Spleen (tissue), 11 donors: ENCODE measurements at regions not wholly inside any gene's neighbourhood (a gene's known extent, or its start where the extent isn't known, plus 50 kb on each side); places are given as distances from the start of the nearest gene placed in this dataset.

ENCODE experiments used
- DNase-seq: peaks from one replicate; pipeline ENCODE4 v3.0.0-alpha.2; 2020
- H3K27ac ChIP-seq, 8 donors: fragments of 200-600 bp; sonication (generic) in 7 of 8; 1 replicate in 4 of 8; 2 replicates in 4 of 8; pipeline versions ENCODE4 v1.5.0 to v1.8.0; 2016 to 2021; ENCODE audit warnings: inconsistent platforms in 4 of 8, mild to moderate bottlenecking in 4 of 8, moderate library complexity in 1 of 8
- H3K27me3 ChIP-seq, 7 donors: fragments of 200-600 bp; sonication (generic) in 6 of 7; replicated peaks in 1 of 7; 1 replicate in 4 of 7; 2 replicates in 3 of 7; pipeline versions ENCODE4 v1.5.0 to v1.8.0; 2016 to 2021; ENCODE audit warnings: inconsistent platforms in 3 of 7, mild to moderate bottlenecking in 1 of 7
- H3K36me3 ChIP-seq, 6 donors: fragments of 200-600 bp; sonication (generic) in 5 of 6; 1 replicate in 4 of 6; 2 replicates in 2 of 6; pipeline versions ENCODE4 v1.5.0 to v1.8.0; 2016 to 2021; ENCODE audit warnings: inconsistent platforms in 2 of 6
- H3K4me1 ChIP-seq, 6 donors: fragments of 200-600 bp; sonication (generic) in 5 of 6; 1 replicate in 3 of 6; 2 replicates in 3 of 6; pipeline versions ENCODE4 v1.5.0 to v1.8.0; 2016 to 2021; ENCODE audit warnings: inconsistent platforms in 3 of 6
- H3K4me3 ChIP-seq, 8 donors: fragments of 200-600 bp; sonication (generic) in 7 of 8; 1 replicate in 4 of 8; 2 replicates in 4 of 8; pipeline versions ENCODE4 v1.5.0 to v1.8.0; 2016 to 2021; ENCODE audit warnings: inconsistent platforms in 4 of 8, mild to moderate bottlenecking in 4 of 8, moderate library complexity in 2 of 8
- H3K9me3 ChIP-seq, 8 donors: fragments of 200-600 bp; sonication (generic) in 7 of 8; 1 replicate in 4 of 8; 2 replicates in 4 of 8; pipeline versions ENCODE4 v1.5.0 to v1.8.0; 2016 to 2021; ENCODE audit warnings: inconsistent platforms in 4 of 8
- POLR2A ChIP-seq, 3 donors: fragments of 450-650 bp; IDR thresholded peaks; one replicate each; pipeline ENCODE4 v1.5.1; 2017; ENCODE audit warnings: antibody characterized with exemption in 3 of 3, mild to moderate bottlenecking in 1 of 3
- POLR2AphosphoS5 ChIP-seq, 3 donors: sonication (generic); formaldehyde crosslinking; IDR thresholded peaks; one replicate each; pipeline ENCODE4 v1.5.1; 2017; ENCODE audit warnings: antibody characterized with exemption in 3 of 3
- WGBS, 5 donors: extraction: QIAGEN DNeasy Blood & Tissue Kit in 3 of 5; methylation state at CpG; one replicate each; pipeline versions ENCODE4 v1.1.5 to v1.1.7; 2013 to 2018; 5-methylcytosine and 5-hydroxymethylcytosine counted together
- intact Hi-C: fragments of 100-400 bp; cut with DNase I; formaldehyde crosslinking; loops from one replicate; pipeline ENCODE4 v1.15.0; 2023; ENCODE audit warnings: low total_unique reads
- TF ChIP-seq, protein P1 (sequence below), 11 experiments: fragments of 200-600 bp in 7 of 11; fragments of 450-650 bp in 4 of 11; sonication (generic) in 4 of 11; IDR thresholded peaks in 8 of 11; conservative IDR thresholded peaks in 3 of 11; 1 replicate in 7 of 11; 2 replicates in 4 of 11; pipeline versions ENCODE4 v1.4.0 to v1.8.0; 2016 to 2021; ENCODE audit warnings: antibody characterized with exemption in 11 of 11, inconsistent platforms in 4 of 11, mild to moderate bottlenecking in 1 of 11
- donor health status: healthy with polysubstance abuse.
- donor health status: DM: no; HTN: no; CAD: no; lungs with moderate emphysema.
- donor health status: DM: no; HTN: no; CAD: no.
- donor health status: Bipolar disorder and iron deficiency.
- donor health status: healthy.
- donor health status: DM: no; HTN: no; CAD: no.
- donor health status: DM: yes; HTN: yes; CAD: no.

DNA sequence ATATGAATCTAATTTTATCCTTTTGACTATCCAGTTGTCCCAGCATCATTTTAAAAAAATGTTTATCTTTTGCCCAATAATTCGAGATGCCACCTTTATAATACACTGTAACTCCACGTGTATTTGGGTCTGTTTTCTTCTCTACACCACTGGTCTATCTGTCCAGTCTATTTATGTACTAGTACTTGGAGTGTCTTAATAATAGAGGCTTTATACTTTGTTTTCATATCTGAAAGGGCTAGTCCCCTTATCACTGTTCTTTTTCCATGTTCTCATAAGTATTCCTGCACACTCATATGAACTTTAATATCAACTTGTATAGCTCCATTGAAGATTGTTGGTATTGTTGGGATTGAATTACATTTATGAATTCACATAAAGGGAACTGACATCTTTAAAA lies 101.1 kb upstream of the RMP24 start:
- Histone ChIP-seq H3K9me3 (peaks cover 0 to 17% (median 0%) of the 10 kb centered on the region in 8 donors), H3K36me3 (no peaks in the 10 kb centered on the region), H3K4me1 (no peaks in the 10 kb centered on the region), H3K27me3 (no peaks in the 10 kb centered on the region), H3K27ac (no peak overlapping the region), H3K4me3 (no peak overlapping the region)
- intact Hi-C loops: no loop called here
- no peak for DNase-seq
- 75 to 90% (median 77%) methylated on average over 2 of the region's 2 CpGs for WGBS, 5 donors
- TF ChIP-seq POLR2A (IDR thresholded peaks at IDR 0.05) (no peak), POLR2AphosphoS5 (IDR thresholded peaks at IDR 0.05) (no peak)
- TF ChIP-seq, protein P1, sequence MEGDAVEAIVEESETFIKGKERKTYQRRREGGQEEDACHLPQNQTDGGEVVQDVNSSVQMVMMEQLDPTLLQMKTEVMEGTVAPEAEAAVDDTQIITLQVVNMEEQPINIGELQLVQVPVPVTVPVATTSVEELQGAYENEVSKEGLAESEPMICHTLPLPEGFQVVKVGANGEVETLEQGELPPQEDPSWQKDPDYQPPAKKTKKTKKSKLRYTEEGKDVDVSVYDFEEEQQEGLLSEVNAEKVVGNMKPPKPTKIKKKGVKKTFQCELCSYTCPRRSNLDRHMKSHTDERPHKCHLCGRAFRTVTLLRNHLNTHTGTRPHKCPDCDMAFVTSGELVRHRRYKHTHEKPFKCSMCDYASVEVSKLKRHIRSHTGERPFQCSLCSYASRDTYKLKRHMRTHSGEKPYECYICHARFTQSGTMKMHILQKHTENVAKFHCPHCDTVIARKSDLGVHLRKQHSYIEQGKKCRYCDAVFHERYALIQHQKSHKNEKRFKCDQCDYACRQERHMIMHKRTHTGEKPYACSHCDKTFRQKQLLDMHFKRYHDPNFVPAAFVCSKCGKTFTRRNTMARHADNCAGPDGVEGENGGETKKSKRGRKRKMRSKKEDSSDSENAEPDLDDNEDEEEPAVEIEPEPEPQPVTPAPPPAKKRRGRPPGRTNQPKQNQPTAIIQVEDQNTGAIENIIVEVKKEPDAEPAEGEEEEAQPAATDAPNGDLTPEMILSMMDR (IDR thresholded peaks at IDR 0.05 in 8 of 11, conservative IDR thresholded peaks at IDR 0.05 in 3 of 11): no peak

DNA sequence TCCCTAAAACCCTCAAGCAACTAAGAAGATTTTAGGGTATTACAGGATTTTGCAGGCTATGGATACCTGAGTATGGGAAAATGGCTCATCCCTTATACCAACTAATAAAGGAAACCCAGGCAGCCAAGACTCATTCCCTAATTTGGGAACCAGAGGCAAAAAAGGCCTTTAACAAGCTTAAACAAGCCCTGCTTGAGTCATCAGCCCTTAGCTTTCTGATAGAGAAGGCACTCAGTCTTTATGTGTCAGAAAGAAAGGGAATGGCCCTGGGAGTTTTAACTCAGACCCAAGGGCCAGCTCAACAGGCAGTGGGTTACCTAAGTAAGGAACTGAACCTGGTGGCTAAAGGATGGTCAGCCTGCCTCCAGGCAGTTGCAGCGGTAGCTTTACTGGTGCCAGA lies 96.9 kb upstream of the RMP24 start:
- no peaks in the 10 kb centered on the region for H3K36me3 ChIP-seq
- no peaks in the 10 kb centered on the region for H3K4me1 ChIP-seq
- no peak overlapping the region for H3K27ac ChIP-seq
- no peak overlapping the region for H3K4me3 ChIP-seq
- TF ChIP-seq POLR2A (IDR thresholded peaks at IDR 0.05) (no peak), POLR2AphosphoS5 (IDR thresholded peaks at IDR 0.05) (no peak)
- TF ChIP-seq, protein P1 (IDR thresholded peaks at IDR 0.05 in 8 of 11, conservative IDR thresholded peaks at IDR 0.05 in 3 of 11): no peak
- 89 to 100% (median 92%) methylated on average over 1 of the region's 1 CpG for WGBS, 5 donors
- H3K9me3 ChIP-seq: peaks cover 0 to 17% (median 0%) of the 10 kb centered on the region in 8 donors
- DNase-seq: no peak
- no peaks in the 10 kb centered on the region for H3K27me3 ChIP-seq
- intact Hi-C loops: no loop called here

DNA sequence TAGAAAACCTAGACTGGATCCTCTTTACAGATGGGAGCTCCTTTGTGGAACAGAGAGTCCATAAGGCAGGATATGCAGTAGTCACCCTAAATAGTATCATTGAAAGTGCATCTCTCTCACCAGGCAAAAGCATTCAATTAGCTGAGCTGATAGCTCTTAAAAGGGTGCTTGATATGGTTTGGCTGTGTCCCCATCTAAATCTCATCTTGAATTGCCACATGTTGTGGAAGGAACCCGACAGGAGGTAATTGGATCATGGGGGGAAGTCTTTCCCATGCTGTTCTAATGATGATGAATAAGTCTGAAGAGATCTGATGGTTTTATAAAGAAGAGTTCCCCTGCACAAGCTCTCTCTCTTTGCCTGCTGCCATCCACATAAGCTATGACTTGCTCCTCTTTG lies 96.2 kb upstream of the RMP24 start:
- H3K27ac ChIP-seq: no peak overlapping the region
- no peak for DNase-seq
- intact Hi-C loops: no loop called here

DNA sequence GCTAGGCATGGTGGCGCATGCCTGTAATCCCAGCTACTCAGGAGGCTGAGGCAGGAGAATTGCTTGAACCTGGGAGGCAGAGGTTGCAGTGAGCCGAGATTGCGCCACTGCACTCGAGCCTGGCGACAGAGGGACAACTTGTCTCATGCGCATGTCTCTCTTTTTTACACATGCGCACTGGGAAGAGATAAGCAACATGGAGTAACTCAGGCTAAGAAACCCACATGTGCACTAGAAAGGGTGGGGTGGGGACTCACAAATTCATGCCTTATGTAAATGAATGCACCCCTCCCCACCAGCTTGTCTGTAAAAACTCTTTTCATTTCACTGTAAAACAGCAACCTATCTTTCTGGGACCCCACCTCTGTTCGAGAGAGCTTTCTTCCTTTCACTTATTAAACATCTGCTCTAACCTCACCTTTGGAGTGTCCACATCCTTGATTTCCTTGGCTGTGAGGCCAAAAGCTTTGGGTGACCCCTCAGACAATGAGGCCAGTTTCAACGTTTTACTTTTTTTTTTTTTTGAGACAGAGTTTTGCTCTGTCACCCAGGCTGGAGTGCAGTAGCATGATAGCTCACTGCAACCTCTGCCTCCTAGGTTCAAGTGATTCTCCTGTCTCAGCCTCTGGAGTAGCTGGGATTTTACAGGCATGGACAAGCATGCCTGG lies 91.6 kb upstream of the RMP24 start:
- peaks cover 0 to 4% (median 0%) of the 10 kb centered on the region in 7 donors for H3K27me3 ChIP-seq
- 83 to 92% (median 87%) methylated on average over 9 of the region's 9 CpGs for WGBS, 5 donors
- H3K9me3 ChIP-seq: no peaks in the 10 kb centered on the region

More for the DNA sequence above, 96.2 kb upstream of the RMP24 start:
- WGBS, 5 donors: 26 to 75% (median 50%) methylated on average over 1 of the region's 1 CpG
- Histone ChIP-seq H3K4me3 (no peak overlapping the region), H3K36me3 (no peaks in the 10 kb centered on the region), H3K27me3 (no peaks in the 10 kb centered on the region), H3K9me3 (peaks cover 0 to 17% (median 0%) of the 10 kb centered on the region in 8 donors), H3K4me1 (no peaks in the 10 kb centered on the region)
- TF ChIP-seq POLR2AphosphoS5 (IDR thresholded peaks at IDR 0.05): no peak
- TF ChIP-seq POLR2A (IDR thresholded peaks at IDR 0.05): no peak
- TF ChIP-seq, protein P1 (IDR thresholded peaks at IDR 0.05 in 8 of 11, conservative IDR thresholded peaks at IDR 0.05 in 3 of 11): no peak

More for the DNA sequence above, 91.6 kb upstream of the RMP24 start:
- H3K4me3 ChIP-seq: no peak overlapping the region
- H3K27ac ChIP-seq: no peak overlapping the region
- DNase-seq: no peak
- TF ChIP-seq POLR2AphosphoS5 (IDR thresholded peaks at IDR 0.05) (no peak), POLR2A (IDR thresholded peaks at IDR 0.05) (no peak)
- TF ChIP-seq, protein P1 (IDR thresholded peaks at IDR 0.05 in 8 of 11, conservative IDR thresholded peaks at IDR 0.05 in 3 of 11): no peak
- H3K4me1 ChIP-seq: no peaks in the 10 kb centered on the region
- H3K36me3 ChIP-seq: no peaks in the 10 kb centered on the region
- intact Hi-C loops: no loop called here
